Fibroblast of gingiva (primary cell): ENCODE measurements at regions not wholly inside any gene's neighbourhood (a gene's known extent, or its start where the extent isn't known, plus 50 kb on each side); places are given as distances from the start of the nearest gene placed in this dataset.
A peak's percentile ranks its signal among the peaks of the same experiment; 100 is the strongest.
"Not testable (repeated sequence)": the region's sequence is repeated elsewhere in the genome, so short reads cannot be mapped to it uniquely, and the experiment has no call there.

Experiments used
- DNase-seq: peaks from one replicate; pipeline ENCODE4 v3.0.0-alpha.2; 2011; ENCODE audit warnings: low read depth

GRCh38 chr2:12879649-12880048 is 162.9 kb downstream of the TRIB2 start:
- no peak for DNase-seq

- DNase-seq, result no peak
Measured at GRCh38 chr2:12881952-12882351, 165.2 kb downstream of the TRIB2 start.

- DNase-seq, result no peak
Measured at GRCh38 chr2:12882393-12882792, 165.7 kb downstream of the TRIB2 start.

GRCh38 chr2:12883906-12884305 is 167.2 kb downstream of the TRIB2 start:
- DNase-seq, result no peak

GRCh38 chr2:12884713-12885282 is 168.1 kb downstream of the TRIB2 start:
- peak; percentile 67 for DNase-seq

- DNase-seq, result no peak
Measured at GRCh38 chr2:12890066-12890465, 173.3 kb downstream of the TRIB2 start.

GRCh38 chr2:12890481-12890991 is 173.8 kb downstream of the TRIB2 start:
- no peak for DNase-seq

GRCh38 chr2:12895017-12895416 is 178.3 kb downstream of the TRIB2 start:
- no peak for DNase-seq

GRCh38 chr2:12896318-12896982 is 179.7 kb downstream of the TRIB2 start:
- DNase-seq, result peak; percentile 29

GRCh38 chr2:12897181-12897580 is 180.4 kb downstream of the TRIB2 start:
- no peak for DNase-seq

GRCh38 chr2:12903272-12903671 is 186.5 kb downstream of the TRIB2 start:
- DNase-seq, result no peak

GRCh38 chr2:12910431-12910830 is 193.7 kb downstream of the TRIB2 start:
- no peak for DNase-seq

- DNase-seq, result peak; percentile 32
Measured at GRCh38 chr2:12915787-12916186, 199.1 kb downstream of the TRIB2 start.

GRCh38 chr2:12918138-12918834 is 201.6 kb downstream of the TRIB2 start:
- peak; percentile 59 for DNase-seq

GRCh38 chr2:12918835-12919445 is 202.2 kb downstream of the TRIB2 start:
- DNase-seq, result peak; percentile 97

GRCh38 chr2:12921321-12921720 is 204.6 kb downstream of the TRIB2 start:
- no peak for DNase-seq

GRCh38 chr2:12923907-12924610 is 207.3 kb downstream of the TRIB2 start:
- no peak for DNase-seq

GRCh38 chr2:12926641-12927040 is 209.9 kb downstream of the TRIB2 start:
- DNase-seq, result not testable (repeated sequence)

- peak; percentile 64 for DNase-seq
Measured at GRCh38 chr2:12928197-12928774, 211.6 kb downstream of the TRIB2 start.

- no peak for DNase-seq
Measured at GRCh38 chr2:12928775-12929401, 212.2 kb downstream of the TRIB2 start.

GRCh38 chr2:12929758-12930157 is 213.0 kb downstream of the TRIB2 start:
- no peak for DNase-seq
